ENCODE measurements at regions not wholly inside any gene's neighbourhood (a gene's known extent, or its start where the extent isn't known, plus 50 kb on each side); places are given as distances from the start of the nearest gene placed in this dataset.

DNA sequence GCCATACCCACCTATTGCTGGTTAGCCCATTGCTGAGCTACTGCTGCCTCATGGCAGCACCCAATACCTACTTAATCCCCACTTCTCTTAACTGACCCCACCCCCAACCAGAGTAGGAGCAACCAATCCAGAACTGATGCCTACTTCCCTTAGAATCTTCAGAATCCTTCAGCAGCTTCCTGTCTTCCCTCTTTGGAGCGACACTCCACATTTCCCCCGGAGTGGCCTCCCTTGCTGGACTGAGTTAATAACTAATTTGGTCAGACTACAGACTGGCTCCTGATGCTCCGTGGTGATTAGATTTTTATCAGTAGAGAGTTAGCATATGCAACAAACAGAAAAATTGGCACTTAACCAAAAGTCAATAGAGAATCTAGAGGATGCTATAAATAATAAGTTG lies 51.2 kb upstream of the UBR2 start:
- intact Hi-C loops (cut with DNase I; ENCODE audit: low total_unique reads), result no loop called here

DNA sequence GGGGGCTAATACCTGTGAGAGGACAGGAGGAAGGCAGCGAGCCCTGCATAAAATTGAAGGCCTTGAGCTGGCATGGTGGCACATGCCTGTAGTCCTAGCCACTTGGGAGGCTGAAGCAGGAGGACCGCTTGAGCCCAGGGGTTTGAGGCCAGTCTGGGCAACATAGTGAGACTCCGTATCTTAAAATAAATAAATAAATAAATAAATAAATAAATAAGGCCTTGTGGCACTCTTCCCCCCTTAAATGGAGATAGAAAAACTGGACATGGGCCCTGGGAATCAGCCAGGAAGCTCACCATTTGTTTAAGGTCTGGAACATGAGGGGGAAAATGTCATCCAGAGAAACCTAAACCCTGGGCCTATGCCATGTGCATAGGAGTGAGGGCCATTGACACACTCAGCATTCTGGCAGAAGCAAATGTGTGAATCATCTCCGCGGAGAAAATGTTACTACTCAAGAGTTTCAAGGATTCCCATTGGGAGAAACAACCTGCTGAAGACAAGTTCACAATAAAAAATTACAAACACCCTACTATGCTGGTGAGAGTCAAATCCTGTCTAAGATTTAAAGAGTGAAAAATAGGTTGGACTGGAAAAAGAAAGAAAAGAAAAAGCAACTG lies 51.9 kb upstream of the UBR2 start:
- TF ChIP-seq POLR2AphosphoS5 (IDR thresholded peaks at IDR 0.05) (no peak), POLR2A (IDR thresholded peaks at IDR 0.05) (no peak), EP300 (IDR thresholded peaks at IDR 0.05) (no peak)
- TF ChIP-seq, protein P1, sequence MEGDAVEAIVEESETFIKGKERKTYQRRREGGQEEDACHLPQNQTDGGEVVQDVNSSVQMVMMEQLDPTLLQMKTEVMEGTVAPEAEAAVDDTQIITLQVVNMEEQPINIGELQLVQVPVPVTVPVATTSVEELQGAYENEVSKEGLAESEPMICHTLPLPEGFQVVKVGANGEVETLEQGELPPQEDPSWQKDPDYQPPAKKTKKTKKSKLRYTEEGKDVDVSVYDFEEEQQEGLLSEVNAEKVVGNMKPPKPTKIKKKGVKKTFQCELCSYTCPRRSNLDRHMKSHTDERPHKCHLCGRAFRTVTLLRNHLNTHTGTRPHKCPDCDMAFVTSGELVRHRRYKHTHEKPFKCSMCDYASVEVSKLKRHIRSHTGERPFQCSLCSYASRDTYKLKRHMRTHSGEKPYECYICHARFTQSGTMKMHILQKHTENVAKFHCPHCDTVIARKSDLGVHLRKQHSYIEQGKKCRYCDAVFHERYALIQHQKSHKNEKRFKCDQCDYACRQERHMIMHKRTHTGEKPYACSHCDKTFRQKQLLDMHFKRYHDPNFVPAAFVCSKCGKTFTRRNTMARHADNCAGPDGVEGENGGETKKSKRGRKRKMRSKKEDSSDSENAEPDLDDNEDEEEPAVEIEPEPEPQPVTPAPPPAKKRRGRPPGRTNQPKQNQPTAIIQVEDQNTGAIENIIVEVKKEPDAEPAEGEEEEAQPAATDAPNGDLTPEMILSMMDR (IDR thresholded peaks at IDR 0.05), result no peak
- no peak overlapping the region for H3K27ac ChIP-seq
- H3K36me3 ChIP-seq, result no peaks in the 10 kb centered on the region
- no peaks in the 10 kb centered on the region for H3K27me3 ChIP-seq
- no peak overlapping the region for H3K4me3 ChIP-seq
- intact Hi-C loops (cut with DNase I; ENCODE audit: low total_unique reads), result no loop called here
- no peaks in the 10 kb centered on the region for H3K9me3 ChIP-seq
- WGBS, 5 donors, result 80 to 91% (median 90%) methylated on average over 4 to 5 of the region's 5 CpGs
- no peaks in the 10 kb centered on the region for H3K4me1 ChIP-seq
- peak in 1 of 2 donors; percentile 11 for DNase-seq

More for the DNA sequence above, 51.2 kb upstream of the UBR2 start:
- H3K4me1 ChIP-seq, result no peaks in the 10 kb centered on the region
- no peak overlapping the region for H3K4me3 ChIP-seq
- no peak overlapping the region for H3K27ac ChIP-seq
- DNase-seq, result peak in 1 of 2 donors; percentile 36
- no peaks in the 10 kb centered on the region for H3K9me3 ChIP-seq
- TF ChIP-seq POLR2A (IDR thresholded peaks at IDR 0.05) (no peak), POLR2AphosphoS5 (IDR thresholded peaks at IDR 0.05) (no peak), EP300 (IDR thresholded peaks at IDR 0.05) (no peak)
- TF ChIP-seq, protein P1 (IDR thresholded peaks at IDR 0.05), result no peak
- H3K27me3 ChIP-seq, result no peaks in the 10 kb centered on the region
- H3K36me3 ChIP-seq, result no peaks in the 10 kb centered on the region
- WGBS, 5 donors, result 37 to 55% (median 42%) methylated on average over 3 of the region's 3 CpGs

DNA sequence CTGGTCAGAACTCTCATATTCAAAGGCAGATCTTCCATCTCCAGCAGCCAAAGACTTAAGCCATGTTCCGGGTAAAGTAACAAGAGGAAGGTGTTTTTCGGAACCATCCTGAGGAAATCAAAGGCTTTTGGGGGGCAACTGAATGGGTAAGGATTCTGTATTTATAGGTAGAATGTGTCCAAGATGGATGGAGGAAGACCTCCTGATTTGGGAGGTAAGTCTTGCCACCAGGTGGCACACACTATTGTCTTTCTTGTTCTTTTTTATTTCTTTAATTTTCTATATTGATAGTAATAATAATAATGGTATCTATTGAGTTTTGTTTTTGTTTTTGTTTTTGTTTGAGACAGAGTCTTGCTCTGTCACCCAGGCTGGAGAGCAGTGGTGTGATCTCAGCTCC lies 53.0 kb upstream of the UBR2 start:
- Histone ChIP-seq H3K9me3 (no peaks in the 10 kb centered on the region), H3K27ac (no peak overlapping the region), H3K36me3 (no peaks in the 10 kb centered on the region), H3K27me3 (no peaks in the 10 kb centered on the region), H3K4me1 (no peaks in the 10 kb centered on the region), H3K4me3 (no peak overlapping the region)
- intact Hi-C loops (cut with DNase I; ENCODE audit: low total_unique reads), result no loop called here
- WGBS, 5 donors, result 90 to 100% (median 92%) methylated on average over 2 of the region's 2 CpGs
- DNase-seq, result no peak
- TF ChIP-seq POLR2A (IDR thresholded peaks at IDR 0.05) (no peak), EP300 (IDR thresholded peaks at IDR 0.05) (no peak), POLR2AphosphoS5 (IDR thresholded peaks at IDR 0.05) (no peak)
- TF ChIP-seq, protein P1 (IDR thresholded peaks at IDR 0.05), result no peak

DNA sequence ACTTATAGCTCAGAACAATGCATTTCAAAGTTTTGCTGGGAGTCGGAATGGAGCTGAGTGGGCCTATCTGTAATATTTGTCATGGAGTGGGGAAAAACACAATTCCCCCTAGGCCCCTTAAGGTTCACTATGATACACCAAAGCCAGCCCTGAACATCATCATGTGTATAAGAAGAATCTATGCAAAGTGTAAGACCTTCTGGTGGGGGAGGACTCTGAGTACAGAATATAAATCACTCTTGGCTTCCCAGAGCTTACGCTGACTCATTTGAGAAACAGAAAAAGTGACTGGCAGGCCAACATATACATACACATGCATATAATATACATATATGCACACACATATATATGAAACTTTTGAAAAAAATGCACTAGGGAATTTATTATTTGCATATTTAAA lies 54.1 kb upstream of the UBR2 start:
- DNase-seq, result no peak
- TF ChIP-seq, protein P1 (IDR thresholded peaks at IDR 0.05), result no peak
- TF ChIP-seq EP300 (IDR thresholded peaks at IDR 0.05) (no peak), POLR2A (IDR thresholded peaks at IDR 0.05) (no peak), POLR2AphosphoS5 (IDR thresholded peaks at IDR 0.05) (no peak)
- Histone ChIP-seq H3K36me3 (no peaks in the 10 kb centered on the region), H3K27ac (no peak overlapping the region), H3K4me3 (no peak overlapping the region), H3K4me1 (no peaks in the 10 kb centered on the region), H3K27me3 (no peaks in the 10 kb centered on the region), H3K9me3 (no peaks in the 10 kb centered on the region)
- WGBS, 5 donors, result 90 to 99% (median 95%) methylated on average over 2 of the region's 2 CpGs
- intact Hi-C loops (cut with DNase I; ENCODE audit: low total_unique reads), result no loop called here

All from stomach (tissue), 8 donors.